Endothelial cell (in vitro differentiated cells): ENCODE measurements at regions not wholly inside any gene's neighbourhood (a gene's known extent, or its start where the extent isn't known, plus 50 kb on each side); places are given as distances from the start of the nearest gene placed in this dataset.

Source experiments
- DNase-seq: peaks from one replicate; pipeline ENCODE4 v3.0.0; 2021; ENCODE audit warnings: low spot score
- H3K27ac Mint-ChIP-seq: one replicate; pipeline ENCODE4 v1.8.0; 2021; ENCODE audit warnings: mixed read lengths, inconsistent platforms; ENCODE audit not compliant: unreplicated experiment
- H3K27me3 Mint-ChIP-seq: one replicate; pipeline ENCODE4 v1.8.0; 2021; ENCODE audit warnings: mild to moderate bottlenecking, moderate library complexity, mixed read lengths, inconsistent platforms; ENCODE audit not compliant: unreplicated experiment
- H3K36me3 Mint-ChIP-seq: one replicate; pipeline ENCODE4 v1.8.0; 2021; ENCODE audit warnings: mild to moderate bottlenecking, low read depth, mixed read lengths, inconsistent platforms; ENCODE audit not compliant: unreplicated experiment
- H3K4me1 Mint-ChIP-seq: one replicate; pipeline ENCODE4 v1.8.0; 2021; ENCODE audit warnings: mild to moderate bottlenecking, mixed read lengths, inconsistent platforms; ENCODE audit not compliant: unreplicated experiment
- H3K4me3 Mint-ChIP-seq: one replicate; pipeline ENCODE4 v1.8.0; 2021; ENCODE audit warnings: mild to moderate bottlenecking, mixed read lengths, inconsistent platforms; ENCODE audit not compliant: unreplicated experiment
- H3K9me3 Mint-ChIP-seq: one replicate; pipeline ENCODE4 v1.8.0; 2021; ENCODE audit warnings: mixed read lengths, inconsistent platforms; ENCODE audit not compliant: unreplicated experiment
- CTCF ChIP-seq: fragments of 200-600 bp; sonication (generic); IDR thresholded peaks from one replicate; pipeline ENCODE4 v1.5.0; 2021; ENCODE audit warnings: antibody characterized with exemption; ENCODE audit not compliant: unreplicated experiment

GRCh38 chr3:8282541-8283165 is 219.0 kb upstream of the LMCD1 start:
- H3K36me3 Mint-ChIP-seq = no peaks in the 10 kb centered on the region
- H3K9me3 Mint-ChIP-seq = no peaks in the 10 kb centered on the region
- TF ChIP-seq CTCF = no peak
- DNase-seq = no peak
- no peak overlapping the region for H3K4me3 Mint-ChIP-seq
- no peak overlapping the region for H3K27ac Mint-ChIP-seq
- H3K4me1 Mint-ChIP-seq = peaks cover 19% of the 10 kb centered on the region
- H3K27me3 Mint-ChIP-seq = no peaks in the 10 kb centered on the region

GRCh38 chr3:8283193-8283592 is 218.4 kb upstream of the LMCD1 start:
- peaks cover 19% of the 10 kb centered on the region for H3K4me1 Mint-ChIP-seq
- no peak for TF ChIP-seq CTCF
- DNase-seq = no peak
- H3K27me3 Mint-ChIP-seq = no peaks in the 10 kb centered on the region
- no peak overlapping the region for H3K4me3 Mint-ChIP-seq
- H3K27ac Mint-ChIP-seq = no peak overlapping the region
- no peaks in the 10 kb centered on the region for H3K36me3 Mint-ChIP-seq
- H3K9me3 Mint-ChIP-seq = no peaks in the 10 kb centered on the region

GRCh38 chr3:8286086-8286485 is 215.5 kb upstream of the LMCD1 start:
- no peak for TF ChIP-seq CTCF
- H3K9me3 Mint-ChIP-seq = no peaks in the 10 kb centered on the region
- DNase-seq = no peak
- H3K4me3 Mint-ChIP-seq = no peak overlapping the region
- no peaks in the 10 kb centered on the region for H3K27me3 Mint-ChIP-seq
- H3K27ac Mint-ChIP-seq = no peak overlapping the region
- H3K36me3 Mint-ChIP-seq = no peaks in the 10 kb centered on the region
- peaks cover 14% of the 10 kb centered on the region for H3K4me1 Mint-ChIP-seq

GRCh38 chr3:8286749-8287148 is 214.9 kb upstream of the LMCD1 start:
- H3K27ac Mint-ChIP-seq = no peak overlapping the region
- no peaks in the 10 kb centered on the region for H3K9me3 Mint-ChIP-seq
- peaks cover 14% of the 10 kb centered on the region for H3K4me1 Mint-ChIP-seq
- H3K27me3 Mint-ChIP-seq = no peaks in the 10 kb centered on the region
- DNase-seq = no peak
- H3K4me3 Mint-ChIP-seq = no peak overlapping the region
- no peaks in the 10 kb centered on the region for H3K36me3 Mint-ChIP-seq
- no peak for TF ChIP-seq CTCF

GRCh38 chr3:8290611-8291010 is 211.0 kb upstream of the LMCD1 start:
- H3K36me3 Mint-ChIP-seq = no peaks in the 10 kb centered on the region
- no peak for DNase-seq

More at GRCh38 chr3:8290611-8291010, 211.0 kb upstream of the LMCD1 start:
- Mint-ChIP-seq H3K4me3 (no peak overlapping the region), H3K27ac (no peak overlapping the region), H3K9me3 (no peaks in the 10 kb centered on the region), H3K27me3 (no peaks in the 10 kb centered on the region), H3K4me1 (no peaks in the 10 kb centered on the region)
- no peak for TF ChIP-seq CTCF
